ENCODE measurements at regions not wholly inside any gene's neighbourhood (a gene's known extent, or its start where the extent isn't known, plus 50 kb on each side); places are given as distances from the start of the nearest gene placed in this dataset.

DNA sequence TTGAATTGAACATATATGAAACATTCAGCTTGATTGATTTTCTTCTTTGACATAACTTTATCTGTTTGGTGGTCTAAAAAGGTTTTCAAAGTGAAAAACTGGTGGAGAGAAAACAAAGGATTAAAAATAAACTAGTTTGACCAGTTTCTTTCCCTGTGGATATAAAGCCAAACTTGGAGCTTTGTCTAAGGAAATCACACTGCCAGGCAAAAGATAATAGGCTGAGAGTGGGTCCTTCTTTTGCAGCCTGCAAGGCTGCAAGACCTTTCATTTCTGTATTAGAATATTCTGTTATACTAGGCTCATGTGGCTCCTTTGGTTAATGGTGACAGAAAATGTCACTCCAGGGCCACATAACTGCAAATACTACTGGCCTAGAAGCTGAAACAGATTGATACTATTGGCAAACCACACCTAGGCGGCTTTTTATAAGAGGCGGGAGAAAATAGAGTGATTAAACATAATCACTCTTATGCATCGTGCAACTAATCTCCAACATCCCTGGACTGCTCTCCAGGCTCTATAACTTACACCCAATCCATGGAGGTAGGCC is 129.1 kb upstream of the ZNF462 start:
- Histone ChIP-seq H3K4me3 (ENCODE audit: low read length) (no peak overlapping the region), H3K36me3 (ENCODE audit: control insufficient read depth, low read depth, low read length) (no peaks in the 10 kb centered on the region), H3K9ac (ENCODE audit: low read length) (no peak overlapping the region), H3K27me3 (ENCODE audit: control insufficient read depth, insufficient read depth, low read length) (no peaks in the 10 kb centered on the region), H3K9me3 (ENCODE audit: control insufficient read depth, low read depth, low read length) (no peaks in the 10 kb centered on the region), H3K4me1 (ENCODE audit: control insufficient read depth, low read depth, low read length) (no peaks in the 10 kb centered on the region), H3K27ac (ENCODE audit: low read length) (no peak overlapping the region)

DNA sequence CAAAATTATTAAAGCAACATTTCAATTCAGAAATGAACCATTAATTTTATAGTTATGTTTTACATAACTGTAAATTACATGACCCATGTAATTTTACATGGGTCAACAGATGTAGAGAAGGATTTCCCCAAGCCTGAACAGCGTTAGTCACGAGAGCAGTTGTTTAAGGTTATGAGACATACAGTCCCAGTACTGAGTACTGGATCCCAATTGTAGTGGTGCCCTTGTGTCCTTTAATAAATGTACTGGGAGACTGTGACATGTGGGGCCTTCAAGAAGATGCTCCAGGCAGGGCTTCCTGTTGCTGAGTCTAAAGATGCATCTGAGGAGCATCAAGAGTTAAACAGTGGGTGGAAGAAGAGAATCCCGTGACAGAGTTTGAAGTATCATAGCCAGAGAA is 125.5 kb upstream of the ZNF462 start:
- Histone ChIP-seq H3K4me3 (ENCODE audit: low read length) (no peak overlapping the region), H3K36me3 (ENCODE audit: control insufficient read depth, low read depth, low read length) (no peaks in the 10 kb centered on the region), H3K27me3 (ENCODE audit: control insufficient read depth, insufficient read depth, low read length) (no peaks in the 10 kb centered on the region), H3K9me3 (ENCODE audit: control insufficient read depth, low read depth, low read length) (no peaks in the 10 kb centered on the region), H3K27ac (ENCODE audit: low read length) (no peak overlapping the region), H3K4me1 (ENCODE audit: control insufficient read depth, low read depth, low read length) (no peaks in the 10 kb centered on the region), H3K9ac (ENCODE audit: low read length) (no peak overlapping the region)

DNA sequence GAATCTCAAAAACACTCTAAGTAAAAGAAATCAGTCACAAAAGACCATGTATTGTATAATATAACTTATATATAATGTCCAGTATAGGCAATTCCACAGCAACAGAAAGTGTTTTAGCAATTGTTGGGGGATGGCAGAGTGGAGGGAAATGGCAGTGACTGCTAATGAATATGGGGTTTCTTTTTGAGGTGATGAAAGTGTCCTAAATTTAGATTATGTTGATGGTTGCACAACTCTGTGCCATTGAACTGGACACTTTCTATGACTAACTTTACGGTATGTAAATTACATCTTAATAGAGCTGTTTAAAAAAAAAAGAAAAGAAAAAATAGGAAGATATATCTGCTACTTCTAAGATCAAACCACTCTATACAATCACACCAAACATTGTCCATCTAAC is 124.9 kb upstream of the ZNF462 start:
- H3K4me1 ChIP-seq (ENCODE audit: control insufficient read depth, low read depth, low read length), result no peaks in the 10 kb centered on the region
- no peak overlapping the region for H3K9ac ChIP-seq (ENCODE audit: low read length)
- H3K9me3 ChIP-seq (ENCODE audit: control insufficient read depth, low read depth, low read length), result no peaks in the 10 kb centered on the region
- no peak overlapping the region for H3K4me3 ChIP-seq (ENCODE audit: low read length)
- H3K36me3 ChIP-seq (ENCODE audit: control insufficient read depth, low read depth, low read length), result no peaks in the 10 kb centered on the region
- H3K27ac ChIP-seq (ENCODE audit: low read length), result no peak overlapping the region
- H3K27me3 ChIP-seq (ENCODE audit: control insufficient read depth, insufficient read depth, low read length), result no peaks in the 10 kb centered on the region

DNA sequence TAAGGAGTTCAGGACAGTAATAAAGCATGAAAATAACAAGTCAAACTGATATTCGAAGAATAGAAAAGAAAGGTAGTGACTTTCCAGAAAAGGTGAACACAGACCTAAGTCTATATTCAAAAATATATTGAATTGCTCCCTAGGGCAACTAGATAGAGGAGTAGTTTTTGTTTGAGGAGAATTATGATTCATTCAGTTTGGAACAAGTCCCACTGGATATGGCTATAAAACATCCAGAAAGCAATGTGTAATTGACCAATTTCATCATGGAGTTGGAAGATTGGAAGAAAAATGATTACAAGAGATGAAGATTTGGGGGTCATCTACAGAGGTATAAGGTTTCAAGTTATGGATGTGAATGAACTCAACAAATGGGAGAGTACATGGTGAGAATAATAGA is 117.5 kb upstream of the ZNF462 start:
- no peaks in the 10 kb centered on the region for H3K9me3 ChIP-seq (ENCODE audit: control insufficient read depth, low read depth, low read length)
- no peaks in the 10 kb centered on the region for H3K36me3 ChIP-seq (ENCODE audit: control insufficient read depth, low read depth, low read length)
- no peak overlapping the region for H3K27ac ChIP-seq (ENCODE audit: low read length)
- H3K4me3 ChIP-seq (ENCODE audit: low read length), result no peak overlapping the region
- H3K9ac ChIP-seq (ENCODE audit: low read length), result no peak overlapping the region
- H3K27me3 ChIP-seq (ENCODE audit: control insufficient read depth, insufficient read depth, low read length), result no peaks in the 10 kb centered on the region
- no peaks in the 10 kb centered on the region for H3K4me1 ChIP-seq (ENCODE audit: control insufficient read depth, low read depth, low read length)

DNA sequence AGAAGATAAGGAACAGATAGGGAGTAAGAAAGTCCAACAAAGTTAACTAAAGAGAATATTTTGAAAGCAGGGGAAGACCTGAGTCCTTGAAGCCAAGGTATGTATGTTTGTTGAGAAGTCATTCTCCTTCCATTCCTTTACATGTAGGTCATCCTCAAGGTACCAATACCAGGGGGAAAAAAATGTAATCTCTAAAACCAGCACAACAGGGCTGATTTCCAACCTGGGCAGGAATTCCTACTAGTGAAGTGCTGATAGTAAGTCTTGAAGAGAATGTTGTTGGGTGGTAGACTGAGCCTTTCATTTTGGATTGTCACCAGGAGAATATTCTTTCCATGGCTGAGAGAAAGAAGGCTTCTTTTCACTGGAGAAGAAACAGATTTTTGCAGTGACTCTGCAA is 117.1 kb upstream of the ZNF462 start:
- no peak overlapping the region for H3K9ac ChIP-seq (ENCODE audit: low read length)
- no peaks in the 10 kb centered on the region for H3K4me1 ChIP-seq (ENCODE audit: control insufficient read depth, low read depth, low read length)
- no peak overlapping the region for H3K27ac ChIP-seq (ENCODE audit: low read length)
- no peak overlapping the region for H3K4me3 ChIP-seq (ENCODE audit: low read length)
- H3K27me3 ChIP-seq (ENCODE audit: control insufficient read depth, insufficient read depth, low read length), result no peaks in the 10 kb centered on the region
- H3K36me3 ChIP-seq (ENCODE audit: control insufficient read depth, low read depth, low read length), result no peaks in the 10 kb centered on the region
- H3K9me3 ChIP-seq (ENCODE audit: control insufficient read depth, low read depth, low read length), result no peaks in the 10 kb centered on the region

DNA sequence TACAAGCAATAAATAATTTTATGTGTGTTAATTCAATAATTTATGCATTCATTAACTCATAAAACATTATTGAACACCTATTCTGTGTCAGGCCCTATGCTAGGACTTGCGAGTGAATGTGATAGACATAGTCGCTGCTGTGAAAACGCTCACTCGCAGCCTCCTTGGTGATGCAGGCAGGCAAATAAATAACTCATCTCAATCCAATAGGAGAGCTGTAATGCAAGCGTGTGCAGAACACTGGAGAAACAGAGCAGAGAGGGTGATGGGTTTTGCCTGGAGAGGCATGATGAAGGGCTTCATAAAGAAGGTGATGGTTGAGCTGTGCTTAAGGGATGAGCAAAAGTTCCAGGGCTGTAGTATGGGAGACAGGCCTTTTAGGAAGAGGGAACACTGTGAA is 111.3 kb upstream of the ZNF462 start:
- H3K36me3 ChIP-seq (ENCODE audit: control insufficient read depth, low read depth, low read length), result no peaks in the 10 kb centered on the region
- no peaks in the 10 kb centered on the region for H3K9me3 ChIP-seq (ENCODE audit: control insufficient read depth, low read depth, low read length)
- H3K27ac ChIP-seq (ENCODE audit: low read length), result no peak overlapping the region
- no peak overlapping the region for H3K4me3 ChIP-seq (ENCODE audit: low read length)
- H3K9ac ChIP-seq (ENCODE audit: low read length), result no peak overlapping the region
- H3K4me1 ChIP-seq (ENCODE audit: control insufficient read depth, low read depth, low read length), result no peaks in the 10 kb centered on the region
- no peaks in the 10 kb centered on the region for H3K27me3 ChIP-seq (ENCODE audit: control insufficient read depth, insufficient read depth, low read length)

DNA sequence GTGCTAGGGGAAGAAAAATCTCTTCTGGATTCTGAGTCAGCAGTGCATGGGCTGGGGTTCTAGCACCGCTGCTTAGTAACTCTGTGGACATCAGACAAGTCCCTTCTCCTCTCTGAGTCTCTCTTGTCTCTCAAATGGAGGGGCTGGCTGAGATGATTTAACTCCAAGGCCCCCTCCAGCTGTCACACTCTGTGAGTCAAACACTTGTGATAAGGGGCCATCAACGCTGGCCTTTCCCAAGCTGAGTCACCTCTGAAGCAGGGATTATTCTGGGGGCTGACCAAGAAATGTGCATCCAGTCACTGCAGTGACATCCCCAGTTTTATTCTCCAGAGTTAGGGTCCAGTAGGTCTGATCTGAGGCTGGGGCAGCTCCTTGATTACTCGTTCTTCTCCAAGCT is 110.4 kb upstream of the ZNF462 start:
- no peaks in the 10 kb centered on the region for H3K9me3 ChIP-seq (ENCODE audit: control insufficient read depth, low read depth, low read length)
- no peaks in the 10 kb centered on the region for H3K36me3 ChIP-seq (ENCODE audit: control insufficient read depth, low read depth, low read length)
- H3K4me3 ChIP-seq (ENCODE audit: low read length), result no peak overlapping the region
- no peak overlapping the region for H3K9ac ChIP-seq (ENCODE audit: low read length)
- no peak overlapping the region for H3K27ac ChIP-seq (ENCODE audit: low read length)
- H3K4me1 ChIP-seq (ENCODE audit: control insufficient read depth, low read depth, low read length), result peaks cover 6% of the 10 kb centered on the region
- no peaks in the 10 kb centered on the region for H3K27me3 ChIP-seq (ENCODE audit: control insufficient read depth, insufficient read depth, low read length)

DNA sequence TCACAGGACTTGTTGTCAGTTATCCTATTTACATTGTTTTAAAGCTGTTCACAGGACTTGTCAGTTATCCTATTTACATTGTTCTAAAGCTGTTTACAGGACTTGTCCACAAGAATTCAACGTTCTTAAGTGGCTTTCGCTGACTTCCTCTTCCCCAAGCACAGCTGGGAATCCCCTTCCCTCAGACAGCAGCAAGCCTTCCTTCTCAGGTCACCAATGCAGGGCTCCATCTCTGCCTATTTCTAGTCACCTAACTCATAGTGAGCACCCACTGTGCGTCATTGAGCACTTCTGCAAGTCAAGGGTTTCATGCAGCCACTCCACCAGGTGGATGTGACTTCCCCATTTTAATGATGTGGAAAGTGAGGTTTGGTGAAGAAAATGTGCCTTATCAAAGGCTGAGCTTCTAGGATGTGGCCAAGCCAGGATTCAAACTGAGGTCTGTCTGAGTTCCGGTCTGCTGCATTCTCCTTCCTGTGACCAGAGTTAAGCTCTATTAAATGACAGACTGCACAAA is 109.8 kb upstream of the ZNF462 start:
- Histone ChIP-seq H3K9ac (ENCODE audit: low read length) (no peak overlapping the region), H3K4me3 (ENCODE audit: low read length) (no peak overlapping the region), H3K27ac (ENCODE audit: low read length) (no peak overlapping the region), H3K27me3 (ENCODE audit: control insufficient read depth, insufficient read depth, low read length) (no peaks in the 10 kb centered on the region), H3K4me1 (ENCODE audit: control insufficient read depth, low read depth, low read length) (peaks cover 10% of the 10 kb centered on the region), H3K36me3 (ENCODE audit: control insufficient read depth, low read depth, low read length) (no peaks in the 10 kb centered on the region), H3K9me3 (ENCODE audit: control insufficient read depth, low read depth, low read length) (no peaks in the 10 kb centered on the region)

DNA sequence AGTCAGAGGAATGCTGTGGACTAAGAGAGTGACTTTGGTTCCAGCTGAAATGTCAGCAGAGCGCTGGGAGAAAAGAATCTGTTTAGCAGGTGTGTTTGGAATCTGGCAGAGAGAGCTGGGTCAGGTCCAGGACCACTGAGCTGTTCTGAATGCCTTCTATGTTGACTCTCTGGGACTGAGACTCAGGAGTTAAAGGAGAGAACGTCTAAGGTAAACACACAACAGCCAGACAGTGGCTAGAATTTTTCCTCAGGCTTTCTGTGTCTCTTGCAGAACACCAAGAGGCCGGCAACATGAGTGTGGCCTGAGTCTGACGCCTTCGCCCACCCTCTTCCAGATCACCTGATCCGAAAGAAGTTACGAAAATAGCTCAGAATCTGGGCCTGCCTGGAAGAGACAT is 107.2 kb upstream of the ZNF462 start:
- Histone ChIP-seq H3K27me3 (ENCODE audit: control insufficient read depth, insufficient read depth, low read length) (no peaks in the 10 kb centered on the region), H3K27ac (ENCODE audit: low read length) (no peak overlapping the region), H3K4me3 (ENCODE audit: low read length) (no peak overlapping the region), H3K36me3 (ENCODE audit: control insufficient read depth, low read depth, low read length) (no peaks in the 10 kb centered on the region), H3K4me1 (ENCODE audit: control insufficient read depth, low read depth, low read length) (peaks cover 18% of the 10 kb centered on the region), H3K9me3 (ENCODE audit: control insufficient read depth, low read depth, low read length) (no peaks in the 10 kb centered on the region), H3K9ac (ENCODE audit: low read length) (no peak overlapping the region)

DNA sequence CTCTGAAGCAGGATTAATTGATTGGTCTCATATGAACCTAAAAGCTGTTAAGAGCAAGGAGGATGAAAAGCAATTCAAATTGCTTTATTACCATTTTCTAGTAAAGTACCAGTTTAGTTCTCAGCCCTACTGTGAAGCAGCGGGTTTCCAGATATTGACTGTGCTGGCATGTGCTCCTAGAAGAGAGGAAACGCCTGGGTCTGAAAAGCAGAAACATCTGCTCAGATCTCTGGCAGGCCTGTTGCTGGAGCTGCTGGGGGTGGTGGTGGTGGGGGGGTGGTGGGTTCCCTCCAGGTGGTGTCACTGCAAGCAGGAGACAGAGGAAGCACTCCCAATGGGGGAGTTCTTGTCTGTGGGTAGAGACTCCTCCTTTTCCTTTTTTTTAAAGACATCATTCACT is 105.5 kb upstream of the ZNF462 start:
- Histone ChIP-seq H3K27ac (ENCODE audit: low read length) (no peak overlapping the region), H3K9ac (ENCODE audit: low read length) (no peak overlapping the region), H3K36me3 (ENCODE audit: control insufficient read depth, low read depth, low read length) (no peaks in the 10 kb centered on the region), H3K9me3 (ENCODE audit: control insufficient read depth, low read depth, low read length) (no peaks in the 10 kb centered on the region), H3K4me3 (ENCODE audit: low read length) (no peak overlapping the region), H3K27me3 (ENCODE audit: control insufficient read depth, insufficient read depth, low read length) (no peaks in the 10 kb centered on the region), H3K4me1 (ENCODE audit: control insufficient read depth, low read depth, low read length) (peaks cover 18% of the 10 kb centered on the region)

DNA sequence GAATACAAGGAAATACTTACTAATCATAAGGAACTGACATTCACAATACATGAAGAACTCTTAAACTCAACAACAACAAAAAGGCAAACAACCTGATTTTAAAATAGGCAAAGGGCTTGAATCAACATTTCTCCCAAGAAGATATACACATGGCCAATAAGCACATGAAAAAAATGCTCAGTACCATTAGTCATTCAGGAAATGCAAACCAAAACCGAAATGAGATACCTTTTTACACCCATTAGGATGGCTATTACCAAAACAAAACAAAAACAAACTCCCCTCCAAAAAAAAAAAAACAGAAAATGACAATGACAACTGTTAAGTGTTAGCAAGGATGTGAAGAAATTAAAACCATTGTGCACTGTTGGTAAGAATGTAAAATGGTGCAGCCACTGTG is 104.1 kb upstream of the ZNF462 start:
- Histone ChIP-seq H3K9ac (ENCODE audit: low read length) (no peak overlapping the region), H3K4me3 (ENCODE audit: low read length) (no peak overlapping the region), H3K27me3 (ENCODE audit: control insufficient read depth, insufficient read depth, low read length) (no peaks in the 10 kb centered on the region), H3K4me1 (ENCODE audit: control insufficient read depth, low read depth, low read length) (peaks cover 18% of the 10 kb centered on the region), H3K36me3 (ENCODE audit: control insufficient read depth, low read depth, low read length) (no peaks in the 10 kb centered on the region), H3K27ac (ENCODE audit: low read length) (no peak overlapping the region), H3K9me3 (ENCODE audit: control insufficient read depth, low read depth, low read length) (no peaks in the 10 kb centered on the region)

DNA sequence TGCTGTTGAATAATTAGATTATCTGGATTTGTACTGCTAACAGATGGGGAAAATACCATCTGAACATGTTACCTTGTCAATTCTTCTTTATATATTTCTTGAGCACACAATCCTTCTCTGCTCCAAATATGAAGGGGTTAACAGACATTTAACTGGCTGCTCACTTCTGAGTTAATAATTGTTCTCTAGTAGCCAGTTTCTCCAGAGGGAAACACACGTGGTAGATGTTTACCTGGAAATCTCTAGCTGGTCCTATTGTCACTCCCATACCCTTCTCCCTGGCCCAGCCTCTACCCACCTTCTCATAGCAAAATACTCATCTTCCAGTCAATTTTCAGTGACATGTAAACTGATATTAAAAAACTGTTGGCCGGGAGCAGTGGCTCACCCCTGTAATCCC is 101.5 kb upstream of the ZNF462 start:
- peaks cover 18% of the 10 kb centered on the region for H3K4me1 ChIP-seq (ENCODE audit: control insufficient read depth, low read depth, low read length)
- no peaks in the 10 kb centered on the region for H3K36me3 ChIP-seq (ENCODE audit: control insufficient read depth, low read depth, low read length)
- no peak overlapping the region for H3K27ac ChIP-seq (ENCODE audit: low read length)
- H3K27me3 ChIP-seq (ENCODE audit: control insufficient read depth, insufficient read depth, low read length), result no peaks in the 10 kb centered on the region
- no peak overlapping the region for H3K9ac ChIP-seq (ENCODE audit: low read length)
- no peak overlapping the region for H3K4me3 ChIP-seq (ENCODE audit: low read length)
- no peaks in the 10 kb centered on the region for H3K9me3 ChIP-seq (ENCODE audit: control insufficient read depth, low read depth, low read length)
